Dermis microvascular lymphatic vessel endothelial cell (primary cell): ENCODE measurements at regions not wholly inside any gene's neighbourhood (a gene's known extent, or its start where the extent isn't known, plus 50 kb on each side); places are given as distances from the start of the nearest gene placed in this dataset.
"Not testable (repeated sequence)": the region's sequence is repeated elsewhere in the genome, so short reads cannot be mapped to it uniquely, and the experiment has no call there.

Source experiments
- DNase-seq, 2 donors: peaks; one replicate each; pipeline versions ENCODE4 v3.0.0 to v3.0.0-alpha.2; 2010; ENCODE audit warnings: low read depth in 2 of 2

- no peak for DNase-seq
Measured at GRCh38 chr10:2893158-2893845, 174.0 kb upstream of the PFKP start.

GRCh38 chr10:2891770-2892124 lies 175.6 kb upstream of the PFKP start:
- no peak for DNase-seq

GRCh38 chr10:2891073-2891769 lies 176.1 kb upstream of the PFKP start:
- no peak for DNase-seq

GRCh38 chr10:2890093-2890492 lies 177.3 kb upstream of the PFKP start:
- DNase-seq = no peak

GRCh38 chr10:2888403-2889004 lies 178.8 kb upstream of the PFKP start:
- no peak for DNase-seq

GRCh38 chr10:2887391-2888070 lies 179.8 kb upstream of the PFKP start:
- DNase-seq = no peak

- no peak for DNase-seq
Measured at GRCh38 chr10:2886662-2887061, 180.7 kb upstream of the PFKP start.

- DNase-seq = no peak
Measured at GRCh38 chr10:2885288-2886278, 181.8 kb upstream of the PFKP start.

GRCh38 chr10:2883983-2884540 lies 183.3 kb upstream of the PFKP start:
- DNase-seq = not testable (repeated sequence)

- DNase-seq = no peak
Measured at GRCh38 chr10:2883238-2883637, 184.1 kb upstream of the PFKP start.

- DNase-seq = no peak
Measured at GRCh38 chr10:2882628-2883027, 184.7 kb upstream of the PFKP start.

- no peak for DNase-seq
Measured at GRCh38 chr10:2881720-2882620, 185.4 kb upstream of the PFKP start.

GRCh38 chr10:2880050-2880449 lies 187.3 kb upstream of the PFKP start:
- not testable (repeated sequence) for DNase-seq

- no peak for DNase-seq
Measured at GRCh38 chr10:2878818-2879217, 188.5 kb upstream of the PFKP start.

GRCh38 chr10:2876032-2876431 lies 191.3 kb upstream of the PFKP start:
- no peak for DNase-seq

GRCh38 chr10:2874963-2875362 lies 192.4 kb upstream of the PFKP start:
- DNase-seq = no peak

- DNase-seq = no peak
Measured at GRCh38 chr10:2873769-2874168, 193.6 kb upstream of the PFKP start.

- DNase-seq = no peak
Measured at GRCh38 chr10:2871673-2872219, 195.6 kb upstream of the PFKP start.

GRCh38 chr10:2870654-2871053 lies 196.7 kb upstream of the PFKP start:
- no peak for DNase-seq
